ENCODE measurements at regions not wholly inside any gene's neighbourhood (a gene's known extent, or its start where the extent isn't known, plus 50 kb on each side); places are given as distances from the start of the nearest gene placed in this dataset.

DNA sequence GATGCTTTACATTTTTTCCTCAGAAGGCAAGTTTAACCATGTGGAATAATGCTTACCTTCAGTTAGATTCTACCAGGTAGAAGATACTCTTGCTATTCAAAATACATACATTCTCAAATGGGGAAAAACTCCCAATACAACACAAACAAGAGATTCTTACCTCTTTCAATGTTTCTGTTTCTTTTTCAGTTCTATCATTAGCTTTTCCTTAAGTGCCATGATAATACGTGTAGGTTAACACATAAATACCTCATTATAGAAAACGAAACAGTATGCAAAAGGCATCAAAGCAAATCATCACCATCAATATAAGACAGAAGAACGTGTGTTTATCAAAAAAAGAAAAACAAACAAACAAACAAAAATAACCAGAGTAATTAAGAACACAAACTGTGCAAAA lies 300.7 kb upstream of the ROBO1 start:
- TF ChIP-seq, protein P1, sequence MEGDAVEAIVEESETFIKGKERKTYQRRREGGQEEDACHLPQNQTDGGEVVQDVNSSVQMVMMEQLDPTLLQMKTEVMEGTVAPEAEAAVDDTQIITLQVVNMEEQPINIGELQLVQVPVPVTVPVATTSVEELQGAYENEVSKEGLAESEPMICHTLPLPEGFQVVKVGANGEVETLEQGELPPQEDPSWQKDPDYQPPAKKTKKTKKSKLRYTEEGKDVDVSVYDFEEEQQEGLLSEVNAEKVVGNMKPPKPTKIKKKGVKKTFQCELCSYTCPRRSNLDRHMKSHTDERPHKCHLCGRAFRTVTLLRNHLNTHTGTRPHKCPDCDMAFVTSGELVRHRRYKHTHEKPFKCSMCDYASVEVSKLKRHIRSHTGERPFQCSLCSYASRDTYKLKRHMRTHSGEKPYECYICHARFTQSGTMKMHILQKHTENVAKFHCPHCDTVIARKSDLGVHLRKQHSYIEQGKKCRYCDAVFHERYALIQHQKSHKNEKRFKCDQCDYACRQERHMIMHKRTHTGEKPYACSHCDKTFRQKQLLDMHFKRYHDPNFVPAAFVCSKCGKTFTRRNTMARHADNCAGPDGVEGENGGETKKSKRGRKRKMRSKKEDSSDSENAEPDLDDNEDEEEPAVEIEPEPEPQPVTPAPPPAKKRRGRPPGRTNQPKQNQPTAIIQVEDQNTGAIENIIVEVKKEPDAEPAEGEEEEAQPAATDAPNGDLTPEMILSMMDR (IDR thresholded peaks at IDR 0.05), result no peak
- TF ChIP-seq POLR2A (IDR thresholded peaks at IDR 0.05), result no peak

Data from testis (tissue), 2 donors.